ENCODE measurements at regions not wholly inside any gene's neighbourhood (a gene's known extent, or its start where the extent isn't known, plus 50 kb on each side); places are given as distances from the start of the nearest gene placed in this dataset.

DNA sequence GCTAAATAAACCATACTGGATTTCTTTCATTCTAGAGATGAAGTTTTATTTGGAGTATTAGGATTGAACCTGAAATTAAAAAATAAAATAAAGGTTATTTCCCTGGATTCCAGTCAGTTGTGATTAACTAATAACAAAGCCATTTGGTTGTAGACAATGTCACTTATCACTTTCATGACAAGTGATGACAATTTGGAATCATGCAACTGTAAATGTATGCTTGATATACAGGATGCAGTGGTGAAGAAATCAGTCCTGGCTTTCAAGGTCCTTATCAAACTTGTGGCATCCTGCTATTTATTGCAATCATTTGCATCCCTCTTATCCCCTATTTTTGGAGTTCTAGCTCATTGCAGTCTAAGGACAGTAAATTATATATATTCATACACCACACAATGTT is 425.2 kb downstream of the CHL1 start:
- Mint-ChIP-seq H3K36me3 (ENCODE audit: unreplicated experiment) (no peaks in the 10 kb centered on the region), H3K4me3 (ENCODE audit: unreplicated experiment) (no peak overlapping the region), H3K4me1 (ENCODE audit: low read depth, unreplicated experiment) (no peaks in the 10 kb centered on the region), H3K27me3 (ENCODE audit: unreplicated experiment) (peaks cover 2% of the 10 kb centered on the region), H3K27ac (ENCODE audit: unreplicated experiment) (no peak overlapping the region), H3K9me3 (ENCODE audit: unreplicated experiment) (no peaks in the 10 kb centered on the region)
- TF ChIP-seq CTCF (IDR thresholded peaks at IDR 0.05; ENCODE audit: partially characterized antibody, unreplicated experiment) = no peak
- DNase-seq = no peak

DNA sequence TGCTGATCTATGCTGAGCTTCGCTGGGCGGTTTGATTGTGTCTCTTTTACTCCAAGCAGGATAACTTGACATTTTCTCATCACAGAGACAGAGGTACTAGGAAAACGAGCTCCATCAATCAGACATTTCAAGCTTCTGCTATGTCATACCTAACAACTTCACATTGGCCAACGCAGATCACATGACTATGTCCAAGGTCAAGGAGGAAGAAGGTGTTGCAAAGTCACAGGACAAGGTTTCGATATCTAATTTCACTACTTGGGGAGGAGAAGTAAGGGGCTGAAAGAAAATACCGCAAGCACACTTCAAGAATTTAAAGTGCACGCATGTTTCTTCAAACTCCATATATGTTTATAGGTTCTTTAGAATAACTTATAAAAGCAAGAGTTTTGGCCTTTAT is 425.8 kb downstream of the CHL1 start:
- no peak overlapping the region for H3K4me3 Mint-ChIP-seq (ENCODE audit: unreplicated experiment)
- no peak overlapping the region for H3K27ac Mint-ChIP-seq (ENCODE audit: unreplicated experiment)
- no peaks in the 10 kb centered on the region for H3K36me3 Mint-ChIP-seq (ENCODE audit: unreplicated experiment)
- no peak for DNase-seq
- H3K27me3 Mint-ChIP-seq (ENCODE audit: unreplicated experiment) = peaks cover 1% of the 10 kb centered on the region
- H3K9me3 Mint-ChIP-seq (ENCODE audit: unreplicated experiment) = no peaks in the 10 kb centered on the region
- TF ChIP-seq CTCF (IDR thresholded peaks at IDR 0.05; ENCODE audit: partially characterized antibody, unreplicated experiment) = no peak
- H3K4me1 Mint-ChIP-seq (ENCODE audit: low read depth, unreplicated experiment) = no peaks in the 10 kb centered on the region

DNA sequence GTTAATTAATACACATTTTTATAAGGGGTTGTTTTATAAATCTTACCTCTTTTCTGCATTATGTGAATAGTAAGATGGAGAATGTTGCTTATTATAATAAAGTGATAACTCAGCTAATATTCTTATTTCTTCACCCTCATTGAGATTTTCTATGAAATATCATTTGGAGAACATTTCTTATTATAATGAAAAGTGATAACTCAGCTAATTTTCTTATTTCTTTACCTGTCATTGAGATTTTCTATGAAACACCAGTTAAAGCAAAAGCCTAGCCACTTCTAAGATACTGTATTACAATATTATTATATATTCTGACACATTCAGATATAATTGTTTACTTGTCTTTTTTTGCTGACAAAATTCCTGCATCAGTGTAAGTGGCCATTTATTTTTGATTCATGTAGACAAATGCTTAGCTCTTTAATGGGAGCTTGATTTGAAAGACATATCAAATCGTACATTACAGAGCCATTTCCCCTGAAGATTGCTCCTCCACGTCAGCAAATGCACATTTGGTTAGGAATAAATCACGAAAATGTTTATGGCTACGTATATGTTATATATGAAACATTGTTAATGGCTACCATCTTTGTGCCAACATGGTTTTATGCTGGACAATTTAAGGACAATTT is 427.5 kb downstream of the CHL1 start:
- Mint-ChIP-seq H3K27ac (ENCODE audit: unreplicated experiment) (no peak overlapping the region), H3K9me3 (ENCODE audit: unreplicated experiment) (no peaks in the 10 kb centered on the region), H3K4me1 (ENCODE audit: low read depth, unreplicated experiment) (no peaks in the 10 kb centered on the region), H3K4me3 (ENCODE audit: unreplicated experiment) (no peak overlapping the region), H3K27me3 (ENCODE audit: unreplicated experiment) (no peaks in the 10 kb centered on the region), H3K36me3 (ENCODE audit: unreplicated experiment) (no peaks in the 10 kb centered on the region)
- no peak for DNase-seq
- TF ChIP-seq CTCF (IDR thresholded peaks at IDR 0.05; ENCODE audit: partially characterized antibody, unreplicated experiment) = no peak

- no peak overlapping the region for H3K27ac Mint-ChIP-seq (ENCODE audit: unreplicated experiment)
- peak; percentile 81 for TF ChIP-seq CTCF (IDR thresholded peaks at IDR 0.05; ENCODE audit: partially characterized antibody, unreplicated experiment)
- H3K4me3 Mint-ChIP-seq (ENCODE audit: unreplicated experiment) = no peak overlapping the region
- H3K36me3 Mint-ChIP-seq (ENCODE audit: unreplicated experiment) = no peaks in the 10 kb centered on the region
- peak; percentile 56 for DNase-seq
- H3K27me3 Mint-ChIP-seq (ENCODE audit: unreplicated experiment) = no peaks in the 10 kb centered on the region
- no peaks in the 10 kb centered on the region for H3K4me1 Mint-ChIP-seq (ENCODE audit: low read depth, unreplicated experiment)
- no peaks in the 10 kb centered on the region for H3K9me3 Mint-ChIP-seq (ENCODE audit: unreplicated experiment)
These were observed 436.1 kb downstream of the CHL1 start for GRCh38 chr3:632571-633170.

DNA sequence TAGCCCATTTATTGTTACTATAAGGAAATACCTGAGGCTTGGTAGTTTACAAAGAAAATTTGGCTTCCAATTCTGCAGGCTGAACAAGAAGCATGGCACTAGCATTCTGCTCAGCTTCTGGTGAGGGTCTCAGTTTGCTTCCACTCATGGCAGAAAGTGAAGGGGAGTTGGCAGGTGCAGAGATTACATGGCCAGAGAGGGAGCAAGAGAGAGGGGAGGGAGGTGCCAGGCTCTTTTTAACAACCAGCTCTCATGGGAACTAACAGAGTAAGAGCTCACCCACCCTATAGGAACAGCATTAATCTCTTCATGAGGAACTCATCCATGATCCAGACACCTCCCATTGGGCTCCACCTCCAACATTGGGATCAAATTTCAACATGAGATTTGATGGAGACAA is 437.9 kb downstream of the CHL1 start:
- Mint-ChIP-seq H3K27ac (ENCODE audit: unreplicated experiment) (no peak overlapping the region), H3K9me3 (ENCODE audit: unreplicated experiment) (no peaks in the 10 kb centered on the region), H3K27me3 (ENCODE audit: unreplicated experiment) (no peaks in the 10 kb centered on the region), H3K4me1 (ENCODE audit: low read depth, unreplicated experiment) (no peaks in the 10 kb centered on the region), H3K4me3 (ENCODE audit: unreplicated experiment) (no peak overlapping the region), H3K36me3 (ENCODE audit: unreplicated experiment) (no peaks in the 10 kb centered on the region)
- DNase-seq = no peak
- no peak for TF ChIP-seq CTCF (IDR thresholded peaks at IDR 0.05; ENCODE audit: partially characterized antibody, unreplicated experiment)

Data from glutamatergic neuron (in vitro differentiated cells).